ENCODE measurements at regions not wholly inside any gene's neighbourhood (a gene's known extent, or its start where the extent isn't known, plus 50 kb on each side); places are given as distances from the start of the nearest gene placed in this dataset.

- TF ChIP-seq PRMT5 (CRISPR knock-in tag; IDR thresholded peaks at IDR 0.05): no peak
- no peak for TF ChIP-seq KLF10 (CRISPR knock-in tag; IDR thresholded peaks at IDR 0.05)
- TF ChIP-seq DEAF1 (CRISPR knock-in tag; IDR thresholded peaks at IDR 0.05): no peak
- no peak for TF ChIP-seq RB1 (IDR thresholded peaks at IDR 0.05; ENCODE audit: low read depth)
- no peak for TF ChIP-seq CHD4 (IDR thresholded peaks at IDR 0.05; ENCODE audit: insufficient read depth, insufficient replicate concordance, low read depth, low read length, poor library complexity, severe bottlenecking)
- TF ChIP-seq ZNF592 (IDR thresholded peaks at IDR 0.05): no peak
- no peak for TF ChIP-seq SNIP1 (IDR thresholded peaks at IDR 0.05; ENCODE audit: low read depth)
- TF ChIP-seq ZBTB5 (IDR thresholded peaks at IDR 0.05): no peak
- no peak for TF ChIP-seq CBX2 (IDR thresholded peaks at IDR 0.05; ENCODE audit: insufficient read depth, low read length, poor library complexity, severe bottlenecking)
- TF ChIP-seq NR1H2 (CRISPR knock-in tag; IDR thresholded peaks at IDR 0.05): no peak
- TF ChIP-seq ZNF232 (CRISPR knock-in tag; IDR thresholded peaks at IDR 0.05): no peak
- TF ChIP-seq TOE1 (IDR thresholded peaks at IDR 0.05; ENCODE audit: borderline replicate concordance): no peak
- TF ChIP-seq TOE1 (CRISPR knock-in tag; IDR thresholded peaks at IDR 0.05; ENCODE audit: borderline replicate concordance, low read depth): no peak
- H3K9me3 ChIP-seq (replicated peaks; ENCODE audit: control insufficient read depth, insufficient read depth, low read depth, low read length): no peaks in the 10 kb centered on the region
- no peak overlapping the region for H3K4me2 ChIP-seq (ENCODE audit: insufficient read depth, low read length)
- ChIA-PET CTCF (ENCODE audit: low intra/inter-chr PET ratio) (no interaction called here), POLR2A (no interaction called here)
- DNase-seq (ENCODE audit: extremely low read depth in 1 of 4, low spot score in 3 of 4): no peak
- no peaks in the 10 kb centered on the region for H3K79me2 ChIP-seq (ENCODE audit: control insufficient read depth, insufficient read depth, low read length)
- 3% methylated on average over 4 of the region's 4 CpGs for WGBS (ENCODE audit: insufficient coverage, low coverage, missing lambda C conversion rate)
- H3K36me3 ChIP-seq (ENCODE audit: control insufficient read depth, insufficient read depth, low read length): no peaks in the 10 kb centered on the region
- no peak for ATAC-seq
- H3K4me1 ChIP-seq (replicated peaks in 1 of 2; ENCODE audit: control insufficient read depth in 2 of 2, insufficient read depth in 2 of 2, low read length in 2 of 2): no peaks in the 10 kb centered on the region
- H4K20me1 ChIP-seq (replicated peaks; ENCODE audit: control insufficient read depth, insufficient read depth, low read length): no peaks in the 10 kb centered on the region
- in situ Hi-C loops (cut with MboI) (no loop called here), intact Hi-C loops (cut with micrococcal nuclease) (no loop called here)
- H2AFZ ChIP-seq (ENCODE audit: low read depth, low read length): no peak overlapping the region
- no peak for FAIRE-seq
- peaks cover 1 to 25% of the 10 kb centered on the region in 2 experiments; a peak in 2 of 5 replicates for H3K27me3 ChIP-seq (ENCODE audit: control insufficient read depth in 2 of 2, insufficient read depth in 2 of 2, low read length in 2 of 2)
- H3K27ac ChIP-seq (ENCODE audit: extremely low read depth, low read depth, low read length): no peak overlapping the region
- BruUV-seq (replicated peaks): no TSS peak
- H3K9ac ChIP-seq (ENCODE audit: insufficient read depth in 1 of 2, low read depth in 2 of 2, low read length in 2 of 2): no peak overlapping the region
- H3K9me1 ChIP-seq (ENCODE audit: control insufficient read depth, insufficient read depth, low read length): no peaks in the 10 kb centered on the region
- no peak overlapping the region for H3K4me3 ChIP-seq
These were observed 73.6 kb upstream of the GLI2 start for GRCh38 chr2:120662046-120662445.
